ENCODE measurements at regions not wholly inside any gene's neighbourhood (a gene's known extent, or its start where the extent isn't known, plus 50 kb on each side); places are given as distances from the start of the nearest gene placed in this dataset.

GRCh38 chr14:58763210-58763609, 125.4 kb downstream of the DACT1 start:
- no peak for TF ChIP-seq POLR2A (IDR thresholded peaks at IDR 0.05)
- no peak for TF ChIP-seq CTCF (IDR thresholded peaks at IDR 0.05 in 4 of 5, conservative IDR thresholded peaks at IDR 0.05 in 1 of 5)

GRCh38 chr14:58765418-58765831, 127.7 kb downstream of the DACT1 start:
- H3K27me3 ChIP-seq, result no peaks in the 10 kb centered on the region
- H3K9me3 ChIP-seq, result no peaks in the 10 kb centered on the region
- TF ChIP-seq CTCF (IDR thresholded peaks at IDR 0.05 in 4 of 5, conservative IDR thresholded peaks at IDR 0.05 in 1 of 5), result no peak
- no peak for TF ChIP-seq POLR2A (IDR thresholded peaks at IDR 0.05)
- in situ Hi-C loops (cut with MboI; ENCODE audit: low sequenced_read_pairs in 4 of 4) (no loop called here), intact Hi-C loops (cut with DNase I; ENCODE audit: low total_unique reads) (no loop called here)
- DNase-seq, result no peak
- no peak overlapping the region for H3K4me3 ChIP-seq
- peak overlapping the region in 3 of 4 donors; percentile 4 to 47 (median 14) for H3K27ac ChIP-seq
- ATAC-seq, result peak; percentile 36 to 86
- no peaks in the 10 kb centered on the region for H3K36me3 ChIP-seq
- no peaks in the 10 kb centered on the region for H3K4me1 ChIP-seq

More at GRCh38 chr14:58763210-58763609, 125.4 kb downstream of the DACT1 start:
- no peaks in the 10 kb centered on the region for H3K9me3 ChIP-seq
- ATAC-seq (no peak), DNase-seq (no peak)
- in situ Hi-C loops (cut with MboI; ENCODE audit: low sequenced_read_pairs in 4 of 4) (no loop called here), intact Hi-C loops (cut with DNase I; ENCODE audit: low total_unique reads) (no loop called here)
- H3K36me3 ChIP-seq, result no peaks in the 10 kb centered on the region
- H3K4me3 ChIP-seq, result no peak overlapping the region
- H3K27me3 ChIP-seq, result no peaks in the 10 kb centered on the region
- H3K4me1 ChIP-seq, result no peaks in the 10 kb centered on the region
- no peak overlapping the region for H3K27ac ChIP-seq

DNA sequence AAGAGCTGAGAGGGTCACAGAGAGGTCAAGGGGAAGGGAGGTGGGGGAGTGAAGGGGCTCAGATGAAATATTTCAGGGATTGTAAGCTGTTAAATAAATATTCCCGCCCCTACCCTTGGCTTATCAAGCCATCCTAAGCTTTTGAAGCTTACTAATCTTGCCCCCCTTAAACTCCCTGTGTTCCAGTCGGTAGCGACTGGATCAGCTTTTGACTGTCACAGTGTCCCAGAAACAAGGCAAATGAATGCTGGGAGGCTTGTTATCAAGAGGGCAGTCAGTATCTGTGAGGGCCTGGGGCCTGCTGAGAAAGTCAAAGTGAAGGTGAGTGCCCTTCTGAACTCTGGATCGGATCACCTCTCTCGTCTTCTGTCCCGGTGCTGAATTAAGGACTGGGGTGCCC, 128.1 kb downstream of the DACT1 start:
- H3K27ac ChIP-seq, result peak overlapping the region in 1 of 4 donors; percentile 27
- no peak for TF ChIP-seq POLR2A (IDR thresholded peaks at IDR 0.05)
- H3K36me3 ChIP-seq, result no peaks in the 10 kb centered on the region
- H3K4me3 ChIP-seq, result no peak overlapping the region
- in situ Hi-C loops (cut with MboI; ENCODE audit: low sequenced_read_pairs in 4 of 4) (no loop called here), intact Hi-C loops (cut with DNase I; ENCODE audit: low total_unique reads) (no loop called here)
- H3K27me3 ChIP-seq, result no peaks in the 10 kb centered on the region
- no peaks in the 10 kb centered on the region for H3K4me1 ChIP-seq
- DNase-seq (no peak), ATAC-seq (no peak)
- no peaks in the 10 kb centered on the region for H3K9me3 ChIP-seq

DNA sequence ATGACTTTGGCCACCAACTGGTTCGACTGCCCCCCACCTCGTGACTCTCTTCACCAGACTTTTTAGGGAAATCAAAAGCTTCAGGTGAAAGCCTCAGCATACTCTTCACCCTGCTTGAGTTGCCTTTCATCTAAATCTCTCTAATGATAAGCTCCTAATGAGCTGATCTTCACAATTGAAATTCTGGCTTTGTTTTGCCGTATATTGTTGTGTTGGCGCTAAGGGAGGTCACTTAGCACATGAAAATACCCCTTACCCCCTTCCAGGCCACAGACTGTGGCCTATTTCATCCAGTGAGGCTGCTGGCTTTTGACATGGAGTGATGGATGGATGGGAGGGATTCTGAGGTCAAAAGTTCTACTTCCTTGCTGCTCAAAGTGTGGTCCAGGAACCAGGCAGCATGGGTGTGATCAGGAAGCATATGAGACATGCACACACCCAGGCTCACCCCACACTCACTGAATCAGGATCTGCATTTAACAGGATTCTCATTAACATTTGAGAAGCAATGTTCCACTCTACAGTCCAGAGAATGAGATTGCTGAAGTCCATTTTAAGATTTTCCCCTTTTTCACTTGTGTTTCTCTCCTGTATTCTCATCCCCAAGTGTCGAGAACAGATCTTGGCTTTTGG, 131.4 kb downstream of the DACT1 start:
- H3K36me3 ChIP-seq, result no peaks in the 10 kb centered on the region
- H3K27me3 ChIP-seq, result no peaks in the 10 kb centered on the region
- intact Hi-C loops (cut with DNase I; ENCODE audit: low total_unique reads) (no loop called here), in situ Hi-C loops (cut with MboI; ENCODE audit: low sequenced_read_pairs in 4 of 4) (no loop called here)
- ATAC-seq, result no peak
- no peak overlapping the region for H3K4me3 ChIP-seq
- TF ChIP-seq POLR2A (IDR thresholded peaks at IDR 0.05) (no peak), CTCF (IDR thresholded peaks at IDR 0.05 in 4 of 5, conservative IDR thresholded peaks at IDR 0.05 in 1 of 5) (no peak)
- no peaks in the 10 kb centered on the region for H3K4me1 ChIP-seq
- no peak overlapping the region for H3K27ac ChIP-seq
- no peaks in the 10 kb centered on the region for H3K9me3 ChIP-seq
- DNase-seq, result no peak

- intact Hi-C loops (cut with DNase I; ENCODE audit: low total_unique reads) (no loop called here), in situ Hi-C loops (cut with MboI; ENCODE audit: low sequenced_read_pairs in 4 of 4) (no loop called here)
- H3K27ac ChIP-seq, result no peak overlapping the region
- ATAC-seq (no peak), DNase-seq (no peak)
- no peaks in the 10 kb centered on the region for H3K9me3 ChIP-seq
- no peak overlapping the region for H3K4me3 ChIP-seq
- no peaks in the 10 kb centered on the region for H3K27me3 ChIP-seq
- no peaks in the 10 kb centered on the region for H3K36me3 ChIP-seq
- no peaks in the 10 kb centered on the region for H3K4me1 ChIP-seq
- TF ChIP-seq CTCF (IDR thresholded peaks at IDR 0.05 in 4 of 5, conservative IDR thresholded peaks at IDR 0.05 in 1 of 5) (no peak), POLR2A (IDR thresholded peaks at IDR 0.05) (no peak)
Observed at GRCh38 chr14:58769771-58770170, 132.0 kb downstream of the DACT1 start.

Measured in gastrocnemius medialis (tissue), 4 donors.